ENCODE measurements at regions not wholly inside any gene's neighbourhood (a gene's known extent, or its start where the extent isn't known, plus 50 kb on each side); places are given as distances from the start of the nearest gene placed in this dataset.
"Not testable (repeated sequence)": the region's sequence is repeated elsewhere in the genome, so short reads cannot be mapped to it uniquely, and the experiment has no call there.

DNA sequence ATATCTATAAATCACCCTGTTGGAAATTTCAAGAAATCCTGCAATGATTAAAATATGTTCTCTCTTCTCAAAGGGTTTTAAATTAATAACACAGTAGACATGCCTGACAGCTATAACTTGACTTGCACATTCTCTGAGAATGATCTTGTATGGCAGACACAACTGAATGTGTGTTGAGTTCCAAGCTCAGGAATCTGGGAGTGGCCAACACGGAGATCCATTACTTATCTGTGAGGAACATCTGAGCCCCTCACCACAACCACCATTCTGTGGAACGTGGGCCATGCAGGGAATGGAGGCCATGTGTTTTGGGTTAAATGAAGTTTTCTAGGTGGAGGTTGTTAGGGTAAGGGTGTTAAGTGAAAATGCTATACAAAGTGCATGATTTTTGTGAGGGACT lies 105.3 kb upstream of the CHMP2B start:
- TF ChIP-seq CTCF (IDR thresholded peaks at IDR 0.05; ENCODE audit: low read depth, low read length, missing control alignments) = no peak
- no peak overlapping the region for H3K4me3 ChIP-seq (ENCODE audit: low read depth, low read length)
- in situ Hi-C loops (cut with HindIII; ENCODE audit: low sequenced_read_pairs) = no loop called here
- no peak for DNase-seq (ENCODE audit: low read depth)

DNA sequence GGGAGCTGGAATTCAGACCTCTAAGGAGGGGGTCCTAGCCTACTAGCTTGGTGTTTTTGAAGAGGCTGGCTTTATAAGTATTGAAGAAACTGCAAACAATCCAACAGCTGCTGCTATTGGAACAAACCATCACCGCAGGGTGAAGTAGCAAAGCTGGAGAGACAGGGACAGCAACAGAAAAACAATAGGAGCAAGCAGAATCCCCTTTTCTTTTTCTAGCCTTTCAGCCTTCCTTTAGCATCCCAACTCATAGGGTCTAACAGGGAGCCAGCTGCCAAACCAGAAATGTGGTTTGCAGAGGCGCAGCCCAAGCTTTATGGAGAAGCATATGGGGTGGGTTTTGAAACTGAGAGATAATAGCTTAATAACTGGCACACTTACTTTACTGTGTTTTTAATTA lies 106.2 kb upstream of the CHMP2B start:
- no peak for TF ChIP-seq CTCF (IDR thresholded peaks at IDR 0.05; ENCODE audit: low read depth, low read length, missing control alignments)
- DNase-seq (ENCODE audit: low read depth) = no peak

GRCh38 chr3:87120236-87120635 lies 106.9 kb upstream of the CHMP2B start:
- DNase-seq (ENCODE audit: low read depth) = no peak
- in situ Hi-C loops (cut with HindIII; ENCODE audit: low sequenced_read_pairs) = no loop called here
- H3K4me3 ChIP-seq (ENCODE audit: low read depth, low read length) = no peak overlapping the region
- TF ChIP-seq CTCF (IDR thresholded peaks at IDR 0.05; ENCODE audit: low read depth, low read length, missing control alignments) = no peak

More for the DNA sequence above, 106.2 kb upstream of the CHMP2B start:
- in situ Hi-C loops (cut with HindIII; ENCODE audit: low sequenced_read_pairs) = no loop called here
- H3K4me3 ChIP-seq (ENCODE audit: low read depth, low read length) = no peak overlapping the region

DNA sequence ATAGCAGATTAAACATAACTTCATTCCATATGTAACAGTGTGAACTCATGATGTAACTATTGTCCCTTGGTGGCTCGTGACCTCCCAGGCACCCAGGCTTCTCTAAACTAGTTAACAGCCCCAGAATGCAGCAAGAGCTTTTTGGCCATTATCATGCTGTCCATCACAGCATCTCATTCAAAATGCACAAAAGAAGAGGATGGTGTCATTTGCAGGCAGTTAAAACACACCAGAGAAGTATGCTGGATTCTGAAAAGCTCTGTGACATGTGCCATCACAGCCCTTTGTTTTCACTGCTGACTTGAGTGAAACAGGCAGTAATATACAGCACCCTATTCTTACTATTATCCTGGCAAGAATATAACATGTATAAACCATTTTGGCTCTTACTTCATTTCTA lies 117.6 kb upstream of the CHMP2B start:
- no peak for TF ChIP-seq CTCF (IDR thresholded peaks at IDR 0.05; ENCODE audit: low read depth, low read length, missing control alignments)
- in situ Hi-C loops (cut with HindIII; ENCODE audit: low sequenced_read_pairs) = no loop called here
- DNase-seq (ENCODE audit: low read depth) = no peak
- H3K4me3 ChIP-seq (ENCODE audit: low read depth, low read length) = no peak overlapping the region

GRCh38 chr3:87101861-87102625 lies 111.1 kb upstream of the VGLL3 start:
- TF ChIP-seq CTCF (IDR thresholded peaks at IDR 0.05; ENCODE audit: low read depth, low read length, missing control alignments) = no peak
- H3K4me3 ChIP-seq (ENCODE audit: low read depth, low read length) = no peak overlapping the region
- in situ Hi-C loops (cut with HindIII; ENCODE audit: low sequenced_read_pairs) = no loop called here
- no peak for DNase-seq (ENCODE audit: low read depth)

DNA sequence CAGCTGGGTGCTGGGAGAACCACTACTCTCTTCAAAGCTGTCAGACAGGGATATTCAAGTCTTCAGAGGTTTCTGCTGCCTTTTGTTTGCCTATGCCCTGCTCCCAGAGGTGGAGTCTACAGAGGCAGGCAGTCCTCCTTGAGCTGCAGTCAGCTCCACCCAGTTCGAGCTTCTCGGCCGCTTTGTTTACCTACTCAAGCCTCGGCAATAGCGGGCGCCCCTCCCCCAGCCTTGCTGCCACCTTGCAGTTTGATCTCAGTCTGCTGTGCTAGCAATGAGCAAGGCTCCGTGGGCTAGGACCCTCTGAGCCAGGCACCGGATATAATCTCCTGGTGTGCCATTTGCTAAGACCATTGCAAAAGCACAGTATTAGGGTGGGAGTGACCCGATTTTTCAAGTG lies 106.8 kb upstream of the VGLL3 start:
- H3K4me3 ChIP-seq (ENCODE audit: low read depth, low read length); DNase-seq (ENCODE audit: low read depth); in situ Hi-C loops (cut with HindIII; ENCODE audit: low sequenced_read_pairs): not testable (repeated sequence)

- DNase-seq (ENCODE audit: low read depth) = no peak
- no peak overlapping the region for H3K4me3 ChIP-seq (ENCODE audit: low read depth, low read length)
- in situ Hi-C loops (cut with HindIII; ENCODE audit: low sequenced_read_pairs) = no loop called here
- TF ChIP-seq CTCF (IDR thresholded peaks at IDR 0.05; ENCODE audit: low read depth, low read length, missing control alignments) = no peak
Measured at GRCh38 chr3:87090631-87091030, 99.7 kb upstream of the VGLL3 start.

Data from astrocyte of the cerebellum (primary cell).